HG03064 (cell line): ENCODE measurements at regions not wholly inside any gene's neighbourhood (a gene's known extent, or its start where the extent isn't known, plus 50 kb on each side); places are given as distances from the start of the nearest gene placed in this dataset.
A peak's percentile ranks its signal among the peaks of the same experiment; 100 is the strongest.
"Not testable (repeated sequence)": the region's sequence is repeated elsewhere in the genome, so short reads cannot be mapped to it uniquely, and the experiment has no call there.

ENCODE experiments used
- ATAC-seq: cut with Tn5 transposase; IDR thresholded peaks from one replicate; pipeline ENCODE4 v1.9.1; 2021; ENCODE audit warnings: low read depth; ENCODE audit not compliant: unreplicated experiment

DNA sequence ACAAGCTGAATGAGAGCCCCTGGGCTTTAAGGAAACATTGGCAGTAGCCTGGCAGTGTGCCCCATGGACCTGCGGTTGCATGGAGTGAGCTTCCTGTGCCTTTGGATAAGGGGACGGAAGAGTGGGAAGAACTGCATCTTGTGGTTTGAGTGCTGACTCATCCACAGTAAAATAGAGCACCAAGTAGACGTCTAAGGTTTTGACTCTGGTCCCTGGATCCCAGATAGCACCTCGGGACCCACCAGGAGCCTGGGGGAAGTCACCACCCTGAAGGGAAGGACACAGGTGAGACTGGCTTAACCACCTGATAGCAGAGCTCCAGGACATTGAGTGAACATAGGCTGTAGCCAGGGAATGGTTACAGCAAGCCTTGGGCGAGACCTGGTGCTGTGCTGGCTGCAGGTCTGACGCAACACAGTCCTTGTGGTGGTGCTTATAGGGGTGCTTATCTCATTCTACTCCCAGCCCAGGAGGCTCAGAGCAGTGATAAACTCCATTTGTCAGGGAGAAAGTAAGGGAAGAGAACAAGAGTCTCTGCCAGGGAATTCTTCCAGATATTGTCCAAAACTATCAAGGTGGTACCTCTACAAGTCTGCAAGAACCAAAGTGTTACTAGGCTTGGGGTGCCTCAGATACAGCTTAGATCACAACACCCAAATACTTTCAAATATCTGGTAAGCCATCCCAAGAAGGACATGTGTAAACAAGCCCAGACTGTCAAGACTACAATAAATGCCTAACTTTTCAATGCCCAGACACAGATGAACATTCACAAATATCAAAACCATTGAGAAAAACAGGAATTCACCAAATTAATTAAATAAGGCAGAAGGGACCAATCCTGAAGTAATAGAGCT lies 123.6 kb upstream of the TET2 start:
- no peak for ATAC-seq

DNA sequence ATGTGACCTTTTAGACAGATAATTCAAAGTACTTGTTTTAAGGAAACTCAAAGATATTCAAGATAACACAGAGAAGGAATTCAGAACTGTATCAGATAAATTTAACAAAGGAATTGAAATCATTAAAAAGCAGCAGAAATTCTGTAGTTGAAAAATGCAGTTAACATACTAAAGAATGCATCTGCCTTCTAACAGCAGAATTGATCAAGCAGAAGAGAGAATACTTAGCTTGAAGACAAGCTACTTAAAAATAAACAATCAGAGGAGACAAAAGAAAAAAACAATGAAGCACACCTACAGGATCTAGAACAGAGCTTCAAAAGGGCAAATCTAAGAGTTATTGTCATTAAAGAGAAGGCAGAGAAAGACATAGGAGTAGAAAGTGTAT lies 123.0 kb upstream of the TET2 start:
- ATAC-seq, result no peak

DNA sequence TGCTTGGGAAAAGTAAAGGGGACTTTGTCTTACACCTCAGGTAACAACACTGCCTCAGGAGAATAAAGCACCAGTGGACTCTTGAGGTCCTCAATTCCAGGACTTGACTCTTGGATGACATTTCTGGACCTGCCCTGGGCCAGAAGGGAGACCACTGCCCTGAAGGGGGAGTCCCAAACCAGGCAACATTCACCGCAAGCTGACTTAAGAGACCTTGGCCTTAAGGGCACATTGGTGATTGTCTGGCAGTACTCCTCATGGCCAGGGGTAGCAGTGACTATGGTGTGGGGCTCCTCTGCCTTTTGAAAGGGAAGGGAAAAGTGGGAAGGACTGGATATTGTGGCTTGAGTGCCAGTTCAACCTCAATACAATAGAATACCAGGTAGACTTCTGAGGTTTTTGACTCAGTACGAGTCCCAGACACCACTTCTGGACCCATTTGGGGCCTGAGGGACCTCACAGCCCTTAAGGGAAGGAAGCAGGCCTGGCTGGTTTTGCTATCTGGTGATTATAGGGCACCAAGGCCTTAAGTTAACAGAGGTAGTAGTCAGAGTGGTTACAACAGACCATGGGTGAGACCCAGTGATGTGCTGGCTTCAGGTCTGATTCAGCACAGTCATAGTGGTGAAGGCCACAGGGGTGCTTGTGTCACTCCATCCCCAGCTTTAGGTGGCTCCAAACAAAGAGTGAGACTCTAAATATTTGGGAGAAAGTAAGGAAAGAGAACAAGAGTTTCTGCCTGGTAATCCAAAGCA lies 121.2 kb upstream of the TET2 start:
- no peak for ATAC-seq

DNA sequence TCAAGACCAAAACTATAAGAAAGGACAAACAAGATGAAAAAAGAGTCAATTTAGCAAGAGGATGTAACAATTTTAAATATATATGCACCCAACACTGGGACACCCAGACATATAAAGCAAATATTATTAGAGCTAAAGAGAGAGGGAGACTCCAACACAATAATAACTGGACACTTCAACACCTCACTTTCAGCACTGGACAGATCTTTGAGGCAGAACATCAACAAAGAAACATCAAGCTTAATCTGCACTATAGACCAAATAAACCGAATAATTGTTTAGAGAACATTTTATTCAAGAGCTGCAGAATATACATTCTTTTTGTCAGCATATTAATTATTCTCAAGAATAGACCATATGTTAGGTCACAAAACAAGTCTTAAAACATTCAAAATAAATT lies 109.7 kb upstream of the TET2 start:
- no peak for ATAC-seq

DNA sequence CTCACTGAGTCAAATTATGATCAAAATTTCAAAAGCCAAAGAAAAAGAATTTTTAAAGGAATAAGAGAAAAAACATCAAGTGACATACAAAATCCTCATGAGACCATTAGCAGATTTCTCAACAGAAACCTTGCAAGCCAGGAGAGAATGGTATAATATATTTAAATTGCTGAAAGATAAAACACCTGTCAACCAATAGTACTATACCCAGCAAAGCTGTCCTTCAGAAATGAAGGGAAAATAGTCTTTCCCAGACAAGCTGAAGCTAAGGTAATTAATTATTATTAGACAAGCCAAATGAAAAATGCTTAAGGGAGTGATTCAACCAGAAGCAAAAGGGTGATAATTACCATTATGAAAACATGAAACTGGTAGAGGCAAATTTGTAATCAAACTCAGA lies 104.2 kb upstream of the TET2 start:
- ATAC-seq, result no peak

DNA sequence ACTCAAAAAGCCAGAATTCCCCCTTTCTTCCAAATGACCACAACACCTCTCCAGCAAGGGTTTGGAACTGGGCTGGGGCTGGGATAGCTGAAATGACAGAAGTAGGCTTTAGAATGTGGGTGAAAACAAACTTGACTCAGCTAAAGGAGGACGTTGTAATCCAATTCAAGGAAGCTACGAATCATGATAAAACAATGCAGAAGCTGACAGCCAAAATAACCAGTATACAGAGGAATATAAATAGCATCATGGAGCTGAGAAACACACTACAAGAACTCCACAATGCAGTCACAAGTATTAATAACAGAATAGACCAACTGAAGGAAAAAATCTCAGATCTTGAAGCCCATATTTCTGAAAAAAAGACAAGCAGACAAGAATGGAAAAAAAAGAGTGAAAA lies 95.8 kb upstream of the TET2 start:
- no peak for ATAC-seq

DNA sequence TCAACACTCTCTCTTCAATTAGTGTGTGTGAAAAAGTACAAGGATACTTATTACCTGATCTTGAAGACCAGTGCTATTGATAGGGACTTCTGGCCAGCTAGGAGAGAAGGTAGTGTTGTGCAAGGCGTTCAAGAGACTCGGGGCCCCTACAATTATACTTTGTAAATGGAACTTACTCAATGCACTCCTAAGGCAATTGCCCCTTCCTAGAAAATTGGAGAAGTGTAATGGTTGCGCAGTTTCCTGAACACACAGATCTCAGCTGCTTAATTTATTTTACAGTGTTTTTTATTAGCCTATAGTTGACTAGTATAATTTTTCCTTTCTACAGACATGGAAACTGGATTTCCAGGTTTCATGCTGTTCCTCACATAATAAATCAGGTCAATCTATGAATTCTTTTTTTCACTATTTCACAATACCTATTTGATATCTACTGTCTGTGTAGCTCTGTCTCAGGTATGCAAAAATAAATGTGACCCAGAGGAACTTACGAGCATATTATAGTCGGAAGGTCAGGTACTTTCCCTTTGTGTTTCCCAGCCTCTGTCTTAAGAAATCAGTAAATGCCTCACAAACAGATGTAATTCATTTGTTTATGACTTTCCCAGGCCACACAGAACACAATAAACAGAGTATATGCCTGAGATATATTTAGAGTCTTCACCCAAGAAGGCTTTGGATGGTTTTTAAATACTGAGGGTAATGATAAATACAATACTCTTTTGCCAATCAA lies 89.1 kb upstream of the TET2 start:
- no peak for ATAC-seq

DNA sequence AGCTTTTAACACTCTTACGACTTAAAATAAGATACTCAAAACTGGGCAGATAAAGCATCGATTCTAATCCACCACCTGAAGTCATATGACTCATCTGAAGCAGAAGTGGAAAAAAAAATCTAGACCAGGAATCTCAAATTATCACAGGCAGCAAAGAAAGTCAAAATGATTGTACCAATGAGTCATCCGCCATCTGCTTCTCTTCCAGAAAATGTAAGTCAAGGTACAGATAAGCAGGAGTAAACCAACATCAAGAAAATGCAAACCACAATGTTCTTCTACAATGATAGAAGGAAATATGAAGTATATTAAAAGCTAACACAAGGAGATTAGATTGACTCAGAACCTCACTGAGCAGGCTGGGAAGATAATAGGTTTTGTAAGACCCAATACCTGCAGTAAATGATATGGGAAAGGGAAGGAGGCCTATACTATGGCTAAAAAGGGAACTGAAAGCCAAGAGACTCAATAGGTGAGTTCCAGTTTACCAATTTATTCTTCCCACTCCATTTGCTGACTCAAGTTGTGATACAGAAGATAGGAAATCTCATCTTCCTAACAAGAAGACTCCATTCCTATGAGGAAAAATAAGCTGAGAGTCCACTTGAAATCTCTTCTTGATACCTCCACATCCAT lies 88.4 kb upstream of the TET2 start:
- no peak for ATAC-seq

DNA sequence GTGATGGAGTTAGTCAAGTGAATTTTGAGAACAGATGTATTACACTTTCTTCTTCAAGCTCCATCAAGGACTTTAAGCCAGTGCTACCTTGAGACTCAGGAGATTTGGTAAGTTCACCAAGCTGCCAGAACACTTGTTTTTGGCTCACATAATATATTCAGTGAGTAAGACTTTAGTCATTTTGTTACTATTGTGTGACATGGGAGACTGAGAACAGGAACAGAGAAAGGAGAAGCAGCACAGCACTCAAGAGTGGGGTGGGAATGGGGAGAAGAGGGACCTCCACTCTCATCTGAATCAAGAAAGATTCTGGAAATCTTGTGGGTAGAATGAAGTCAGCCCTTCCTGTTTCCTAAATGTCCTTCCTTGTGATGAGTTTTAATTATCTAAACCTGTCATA lies 87.3 kb upstream of the TET2 start:
- ATAC-seq, result no peak

DNA sequence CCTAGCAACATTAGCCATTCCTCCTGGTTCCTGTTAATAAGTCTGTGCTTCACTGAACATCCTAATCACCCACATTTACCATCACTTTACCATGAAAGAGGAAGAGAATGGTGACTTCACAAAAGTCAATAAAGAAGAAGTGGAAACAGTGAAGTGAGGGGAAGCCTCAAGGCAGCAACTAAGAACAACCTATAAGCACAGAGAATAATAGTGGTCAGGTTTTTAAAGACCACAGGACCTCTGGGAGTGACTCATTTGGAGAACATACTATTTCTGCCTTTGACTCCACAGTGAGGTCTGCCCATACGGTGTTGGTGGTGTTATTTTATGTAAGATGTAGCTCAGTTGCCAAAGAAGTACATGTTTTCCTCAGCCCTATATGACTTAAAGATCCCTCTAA lies 86.0 kb upstream of the TET2 start:
- peak; percentile 85 for ATAC-seq

DNA sequence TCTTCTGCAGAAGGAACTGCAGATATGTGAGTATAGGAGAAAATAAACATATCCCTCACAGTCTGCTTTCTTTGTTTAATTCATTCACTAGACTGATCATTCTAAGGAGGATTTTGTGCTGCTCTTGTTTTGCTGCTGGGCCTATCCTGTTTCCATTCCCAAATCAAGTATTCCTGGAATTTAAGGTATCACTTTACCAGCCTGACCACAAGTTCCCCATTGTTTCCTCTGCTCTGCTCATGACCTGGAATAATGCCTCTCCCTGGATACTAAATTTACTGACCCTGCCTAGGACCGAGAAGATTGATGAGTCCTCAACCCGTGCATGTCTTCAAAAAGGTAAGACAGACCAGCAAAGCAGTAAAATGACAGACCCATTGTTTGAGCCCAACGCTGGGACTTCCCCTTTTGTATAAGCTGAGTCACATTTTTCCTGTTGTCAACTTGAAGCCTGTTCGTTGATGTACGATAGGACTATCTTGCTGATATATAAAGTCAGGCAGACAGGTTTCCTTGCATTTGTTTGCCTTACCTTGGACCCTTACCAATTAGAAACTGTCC lies 85.5 kb upstream of the TET2 start:
- ATAC-seq, result peak; percentile 32

DNA sequence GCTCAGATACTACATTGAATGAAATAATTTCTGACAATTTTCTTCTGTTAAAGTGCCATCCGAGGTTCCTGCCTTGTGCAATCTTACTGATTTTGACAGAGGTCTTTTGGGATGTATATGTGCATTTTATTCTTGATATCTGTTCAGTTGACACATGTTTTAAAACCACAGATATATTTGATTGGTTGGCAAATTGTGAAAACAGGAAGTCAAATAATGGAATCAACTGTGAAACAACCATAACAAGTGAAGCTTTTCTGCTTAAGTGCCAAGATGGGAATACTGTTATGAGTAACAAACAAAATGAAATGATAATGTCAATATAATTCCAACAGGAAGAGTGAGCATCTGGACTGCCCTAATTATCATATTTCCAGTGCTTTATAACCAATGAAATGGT lies 84.9 kb upstream of the TET2 start:
- ATAC-seq, result no peak

DNA sequence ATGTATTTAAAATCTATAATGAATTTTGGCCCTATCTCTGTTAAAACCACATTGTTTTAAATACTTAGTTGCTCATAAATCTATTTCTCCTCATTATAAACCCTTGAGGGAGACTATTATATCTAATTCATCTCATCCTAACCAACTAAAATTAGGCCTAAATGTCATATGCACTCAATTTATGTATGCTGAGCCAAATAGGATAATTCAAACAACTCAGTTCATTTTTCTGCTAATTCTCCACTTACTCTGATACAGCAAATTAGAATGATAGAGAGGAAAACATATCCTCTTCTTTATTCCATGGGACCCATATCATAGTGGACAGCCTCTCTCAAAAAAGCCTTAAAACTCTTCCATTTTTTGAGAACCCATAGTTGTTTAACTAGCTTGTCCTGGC lies 80.3 kb upstream of the TET2 start:
- no peak for ATAC-seq

DNA sequence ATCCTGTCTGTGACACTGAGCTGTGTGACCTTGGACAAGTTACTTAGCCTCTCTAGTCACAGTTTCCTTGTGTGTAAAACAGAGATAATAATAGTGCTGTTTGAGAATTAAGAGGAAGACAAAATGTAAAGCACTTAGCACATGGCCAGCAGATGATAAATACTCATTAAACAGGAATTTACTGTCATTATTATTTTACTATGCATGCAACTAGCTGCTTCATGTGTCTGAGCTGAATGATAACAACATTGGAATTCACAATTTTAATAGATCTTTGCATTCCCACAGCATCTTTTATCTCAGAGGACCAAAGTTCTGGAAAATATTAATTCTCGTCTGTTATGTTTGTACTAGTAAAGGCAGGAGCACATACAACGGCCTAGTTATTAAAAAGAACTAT lies 79.2 kb upstream of the TET2 start:
- ATAC-seq, result no peak

DNA sequence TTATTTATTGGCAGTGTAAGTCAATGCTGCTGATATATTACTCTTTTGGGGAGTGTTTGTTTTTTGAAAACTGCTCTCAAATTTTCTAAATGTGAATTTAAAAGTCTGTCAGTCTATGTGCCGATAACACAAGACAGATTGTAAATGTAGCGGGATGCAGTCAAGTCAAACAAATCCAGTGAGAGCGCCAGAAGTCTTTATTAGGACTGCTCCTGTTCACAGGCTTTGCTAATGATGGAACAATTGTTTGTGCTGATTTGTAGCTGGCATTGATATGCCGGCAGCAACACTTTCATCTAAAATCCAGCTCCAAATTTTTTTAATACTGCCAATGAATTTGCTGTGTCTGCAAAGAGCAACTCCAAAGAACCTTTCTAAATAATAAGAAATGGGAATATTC lies 78.7 kb upstream of the TET2 start:
- no peak for ATAC-seq

DNA sequence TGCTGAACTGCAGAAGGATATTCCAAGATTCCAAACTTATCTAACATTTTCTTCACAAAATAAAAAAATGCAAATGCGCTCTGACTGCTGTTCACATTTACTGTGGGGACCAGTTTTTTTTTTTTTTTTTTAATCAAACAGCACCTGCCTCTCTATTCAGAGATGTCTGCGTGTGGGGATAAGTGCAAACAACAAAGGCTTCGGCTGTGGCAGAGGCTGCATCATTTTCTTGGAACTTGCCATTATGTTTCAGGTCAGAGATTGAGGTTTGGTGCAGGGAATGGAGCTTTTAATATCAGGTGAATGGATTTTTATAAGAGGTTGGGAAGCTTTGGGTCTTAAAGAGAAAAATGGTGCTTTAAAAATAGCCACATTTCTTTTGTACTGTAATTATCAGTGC lies 78.2 kb upstream of the TET2 start:
- ATAC-seq, result no peak

DNA sequence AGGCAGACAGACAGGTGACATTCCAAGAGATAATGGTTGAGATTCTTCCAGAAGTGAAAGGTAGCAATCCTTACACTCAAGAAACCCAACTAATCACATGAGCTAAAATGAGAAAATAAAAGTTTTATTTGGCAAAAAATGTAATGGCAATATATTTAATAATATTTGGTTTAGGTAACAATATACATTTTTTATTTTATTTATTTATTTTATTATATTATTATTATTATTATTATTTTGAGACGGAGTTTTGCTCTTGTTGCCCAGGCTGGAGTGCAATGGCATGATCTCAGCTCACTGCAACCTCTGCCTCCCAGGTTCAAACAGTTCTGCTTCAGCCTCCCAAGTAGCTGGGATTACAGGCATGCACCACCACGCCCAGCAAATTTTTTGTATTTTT lies 74.6 kb upstream of the TET2 start:
- ATAC-seq, result not testable (repeated sequence)

DNA sequence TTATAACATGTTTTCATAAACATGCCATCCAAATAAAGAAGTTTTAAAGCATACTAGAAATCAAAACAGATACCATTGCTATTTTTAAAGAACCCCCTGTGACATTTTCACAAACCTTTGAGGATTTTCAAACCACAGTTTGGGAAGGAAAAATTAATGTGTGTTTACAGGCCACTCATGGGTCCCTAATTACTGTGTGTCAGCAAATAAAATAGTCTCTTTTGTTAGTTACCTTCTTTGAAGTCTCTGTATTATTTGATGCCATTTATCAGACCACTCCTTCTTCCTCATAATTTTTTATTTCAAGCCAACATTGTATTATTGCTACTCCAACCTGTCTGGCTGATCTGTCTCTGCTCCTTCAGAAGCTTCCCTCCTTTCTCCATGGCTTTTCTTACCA lies 72.6 kb upstream of the TET2 start:
- ATAC-seq, result no peak

DNA sequence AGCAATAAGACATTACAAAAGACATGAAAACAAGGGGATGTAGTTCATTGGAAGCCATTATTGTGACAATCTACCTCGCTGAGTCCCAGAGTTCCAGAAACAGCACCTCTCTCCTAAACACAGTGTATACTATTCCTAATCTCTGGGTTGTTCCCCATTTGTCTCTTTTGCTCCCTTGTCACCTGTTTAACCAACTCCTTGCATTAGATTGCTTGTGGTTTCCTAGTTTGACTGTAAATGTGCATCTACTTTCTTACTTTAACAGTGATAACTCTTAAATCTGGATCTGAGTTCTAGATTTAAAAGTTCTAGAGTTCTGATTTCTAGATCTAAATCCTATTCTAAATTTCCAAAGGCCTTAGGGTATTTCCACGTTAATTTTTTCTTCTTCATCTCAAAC lies 71.6 kb upstream of the TET2 start:
- ATAC-seq, result no peak

DNA sequence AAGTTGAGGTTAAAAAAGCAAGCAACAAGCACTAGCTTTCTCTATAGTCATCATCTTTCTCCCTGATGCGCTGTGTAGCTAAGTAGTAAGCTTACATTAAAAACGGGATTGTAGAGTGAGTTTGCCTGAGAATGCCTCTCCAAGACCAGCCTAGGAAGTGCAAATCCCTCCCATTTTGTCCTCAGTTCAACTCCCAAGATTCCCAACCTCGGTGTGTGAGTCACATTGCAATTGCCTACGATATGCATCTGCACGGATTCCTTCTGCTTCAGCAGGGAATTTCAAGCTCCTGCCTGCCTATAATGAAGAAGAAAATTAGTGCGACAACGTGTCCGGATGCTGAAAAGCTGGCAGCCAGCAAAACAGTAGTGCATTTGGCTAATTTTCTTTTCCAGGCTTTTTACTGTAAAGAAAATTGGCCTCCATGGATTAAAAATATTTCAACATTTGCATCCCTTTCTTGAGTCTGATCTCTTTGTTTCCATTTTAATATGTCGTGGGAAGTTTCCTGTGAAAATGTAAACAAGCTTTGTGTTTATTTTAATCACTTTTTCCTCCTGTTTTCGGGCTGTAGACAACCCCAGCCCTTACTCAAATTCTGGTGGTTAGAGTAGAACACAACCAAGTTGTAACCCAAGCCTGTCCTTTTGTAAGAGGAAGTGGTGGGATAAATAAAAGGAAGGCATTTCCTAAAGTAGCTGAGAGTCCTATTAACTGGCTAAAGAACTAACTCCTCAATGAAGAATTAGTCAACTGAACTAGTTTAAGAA lies 58.4 kb upstream of the TET2 start:
- no peak for ATAC-seq
